ENCODE measurements at regions not wholly inside any gene's neighbourhood (a gene's known extent, or its start where the extent isn't known, plus 50 kb on each side); places are given as distances from the start of the nearest gene placed in this dataset.

DNA sequence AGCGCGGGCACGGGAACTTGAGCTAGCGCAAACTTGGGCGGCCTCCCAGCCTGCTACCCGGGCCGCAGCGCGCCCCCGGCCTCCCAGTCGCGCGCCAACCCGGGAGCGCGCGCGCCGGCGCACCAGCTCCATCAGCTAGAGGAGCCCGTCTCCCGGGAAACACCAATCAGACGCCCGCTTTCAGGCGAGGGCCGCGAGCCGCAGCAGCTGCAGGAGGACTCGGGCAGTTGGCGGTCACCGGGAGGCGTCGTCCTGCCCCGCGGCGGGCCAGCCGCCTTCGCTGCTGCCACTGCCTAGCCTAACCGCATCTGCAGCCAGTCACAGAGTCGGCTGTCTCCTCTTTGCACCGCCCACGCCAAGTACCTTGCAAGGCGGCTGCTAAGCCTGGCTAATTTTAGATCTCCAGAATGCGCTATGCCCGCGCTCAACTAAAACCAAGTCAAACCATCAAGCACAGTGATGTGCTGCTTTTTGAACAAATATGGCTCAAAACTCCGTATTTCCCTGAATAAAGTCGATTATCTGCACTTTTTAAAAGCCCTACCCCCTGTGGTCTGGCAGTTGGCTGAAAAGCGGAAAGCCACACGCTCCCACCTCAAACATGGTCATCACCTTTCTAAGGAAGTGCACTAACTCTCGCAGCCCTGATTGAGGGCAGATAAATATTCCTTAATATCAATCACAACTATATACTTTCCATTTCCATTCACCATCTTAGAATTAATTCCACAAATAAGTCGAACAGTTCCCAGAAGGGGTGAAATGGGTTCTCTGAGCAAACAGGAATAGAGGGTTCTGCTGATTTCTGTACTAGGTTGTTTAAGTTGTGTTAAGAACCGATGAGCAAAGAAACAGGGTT, 221.8 kb downstream of the MEF2C start:
- TF ChIP-seq EZH2 (IDR thresholded peaks at IDR 0.05; ENCODE audit: insufficient read depth, poor library complexity, severe bottlenecking) (peak; percentile 12), EZH2phosphoT487 (IDR thresholded peaks at IDR 0.05; ENCODE audit: insufficient read depth, low read depth) (no peak)
